ENCODE measurements at regions not wholly inside any gene's neighbourhood (a gene's known extent, or its start where the extent isn't known, plus 50 kb on each side); places are given as distances from the start of the nearest gene placed in this dataset.

- no peak for DNase-seq (ENCODE audit: extremely low spot score)
- intact Hi-C loops (cut with DNase I), result no loop called here
- Histone ChIP-seq H3K4me3 (no peak overlapping the region), H3K27ac (replicated peaks in 1 of 4) (no peak overlapping the region), H3K4me1 (no peaks in the 10 kb centered on the region), H3K27me3 (no peaks in the 10 kb centered on the region), H3K36me3 (no peaks in the 10 kb centered on the region), H3K9me3 (no peaks in the 10 kb centered on the region)
- TF ChIP-seq CTCF (IDR thresholded peaks at IDR 0.05) (no peak), POLR2A (IDR thresholded peaks at IDR 0.05; ENCODE audit: low read depth) (no peak), EP300 (IDR thresholded peaks at IDR 0.05) (no peak), POLR2AphosphoS5 (IDR thresholded peaks at IDR 0.05) (no peak)
- WGBS, result 76% methylated on average over 1 of the region's 1 CpG
Observed at GRCh38 chr1:209446356-209446755, 137.2 kb upstream of the CAMK1G start.

GRCh38 chr1:209454340-209454994, 129.0 kb upstream of the CAMK1G start:
- TF ChIP-seq CTCF (IDR thresholded peaks at IDR 0.05) (no peak), EP300 (IDR thresholded peaks at IDR 0.05) (no peak), POLR2AphosphoS5 (IDR thresholded peaks at IDR 0.05) (no peak), POLR2A (IDR thresholded peaks at IDR 0.05; ENCODE audit: low read depth) (no peak)
- H3K27ac ChIP-seq (replicated peaks in 1 of 4), result no peak overlapping the region
- no peaks in the 10 kb centered on the region for H3K36me3 ChIP-seq
- H3K27me3 ChIP-seq, result no peaks in the 10 kb centered on the region
- H3K9me3 ChIP-seq, result no peaks in the 10 kb centered on the region
- H3K4me1 ChIP-seq, result peaks cover 0 to 3% (median 0%) of the 10 kb centered on the region in 4 donors
- 73% methylated on average over 2 of the region's 2 CpGs for WGBS
- H3K4me3 ChIP-seq, result no peak overlapping the region
- DNase-seq (ENCODE audit: extremely low spot score), result no peak
- intact Hi-C loops (cut with DNase I), result no loop called here

GRCh38 chr1:209455145-209455544, 128.4 kb upstream of the CAMK1G start:
- H3K27ac ChIP-seq (replicated peaks in 1 of 4), result no peak overlapping the region
- H3K4me1 ChIP-seq, result peaks cover 0 to 3% (median 0%) of the 10 kb centered on the region in 4 donors
- no peaks in the 10 kb centered on the region for H3K27me3 ChIP-seq
- H3K4me3 ChIP-seq, result no peak overlapping the region
- no peaks in the 10 kb centered on the region for H3K9me3 ChIP-seq
- no peaks in the 10 kb centered on the region for H3K36me3 ChIP-seq
- WGBS, result 73% methylated on average over 3 of the region's 3 CpGs
- TF ChIP-seq CTCF (IDR thresholded peaks at IDR 0.05) (no peak), POLR2A (IDR thresholded peaks at IDR 0.05; ENCODE audit: low read depth) (no peak), POLR2AphosphoS5 (IDR thresholded peaks at IDR 0.05) (no peak), EP300 (IDR thresholded peaks at IDR 0.05) (no peak)
- intact Hi-C loops (cut with DNase I), result no loop called here
- DNase-seq (ENCODE audit: extremely low spot score), result no peak

GRCh38 chr1:209455661-209456358, 127.7 kb upstream of the CAMK1G start:
- intact Hi-C loops (cut with DNase I), result no loop called here
- 61% methylated on average over 6 of the region's 6 CpGs for WGBS
- H3K9me3 ChIP-seq, result peaks cover 0 to under 1% (median 0%) of the 10 kb centered on the region in 4 donors

More at GRCh38 chr1:209455661-209456358, 127.7 kb upstream of the CAMK1G start:
- Histone ChIP-seq H3K27ac (replicated peaks in 1 of 4) (no peak overlapping the region), H3K36me3 (no peaks in the 10 kb centered on the region), H3K4me1 (peaks cover 0 to 3% (median 0%) of the 10 kb centered on the region in 4 donors), H3K4me3 (no peak overlapping the region), H3K27me3 (no peaks in the 10 kb centered on the region)
- TF ChIP-seq EP300 (IDR thresholded peaks at IDR 0.05) (no peak), POLR2AphosphoS5 (IDR thresholded peaks at IDR 0.05) (no peak), POLR2A (IDR thresholded peaks at IDR 0.05; ENCODE audit: low read depth) (no peak), CTCF (IDR thresholded peaks at IDR 0.05) (no peak)
- DNase-seq (ENCODE audit: extremely low spot score), result no peak
